SK-N-SH treated with all-trans-retinoic acid at 6 μM for 48 hours (cell line): ENCODE measurements at regions not wholly inside any gene's neighbourhood (a gene's known extent, or its start where the extent isn't known, plus 50 kb on each side); places are given as distances from the start of the nearest gene placed in this dataset.

Experiments
- ATAC-seq: fragments of 200-7000 bp; cut with Tn5 transposase; 3 replicates; pipeline ENCODE4 v1.9.1; 2020; ENCODE audit warnings: mild to moderate bottlenecking, moderate library complexity
- ARNTL ChIP-seq: fragments of 450-650 bp; formaldehyde crosslinking; IDR thresholded peaks from 2 replicates; pipeline ENCODE4 v1.5.0; 2020; ENCODE audit warnings: low read depth, mild to moderate bottlenecking, moderate library complexity, borderline replicate concordance
- BACH2 ChIP-seq: fragments of 250-450 bp; sonication (Bioruptor Pico); IDR thresholded peaks from 2 replicates; pipeline ENCODE4 v1.9.0; 2021; ENCODE audit warnings: mild to moderate bottlenecking, borderline replicate concordance
- CSDC2 ChIP-seq: fragments of 250-450 bp; sonication (Bioruptor Pico); IDR thresholded peaks from 2 replicates; pipeline ENCODE4 v1.5.0; 2020; ENCODE audit warnings: mild to moderate bottlenecking, moderate library complexity
- ESRRG ChIP-seq: fragments of 250-450 bp; sonication (Bioruptor Pico); IDR thresholded peaks from 2 replicates; pipeline ENCODE4 v1.6.1; 2021; ENCODE audit warnings: mild to moderate bottlenecking
- GLIS3 ChIP-seq: fragments of 250-450 bp; sonication (Bioruptor Pico); IDR thresholded peaks from 2 replicates; pipeline ENCODE4 v1.5.0; 2020; ENCODE audit warnings: mild to moderate bottlenecking, moderate library complexity
- ISL1 ChIP-seq: fragments of 250-450 bp; sonication (Bioruptor Pico); IDR thresholded peaks from 2 replicates; pipeline ENCODE4 v2.1.2; 2022; ENCODE audit warnings: mild to moderate bottlenecking, moderate library complexity
- OSR1 ChIP-seq: fragments of 250-450 bp; sonication (Bioruptor Pico); IDR thresholded peaks from 2 replicates; pipeline ENCODE4 v1.8.0; 2022; ENCODE audit warnings: moderate library complexity, mild to moderate bottlenecking, inconsistent platforms
- PPARA ChIP-seq: fragments of 250-450 bp; sonication (Bioruptor Pico); IDR thresholded peaks from 2 replicates; pipeline ENCODE4 v1.5.0; 2020; ENCODE audit warnings: mild to moderate bottlenecking, borderline replicate concordance
- RARB ChIP-seq: fragments of 250-450 bp; sonication (Bioruptor Pico); IDR thresholded peaks from 2 replicates; pipeline ENCODE4 v1.8.0; 2021; ENCODE audit warnings: mild to moderate bottlenecking, moderate library complexity
- TCF4 ChIP-seq: fragments of 250-450 bp; sonication (Bioruptor Pico); IDR thresholded peaks from 2 replicates; pipeline ENCODE4 v1.8.0; 2021; ENCODE audit warnings: mild to moderate bottlenecking, moderate library complexity, borderline replicate concordance
- TOX ChIP-seq: fragments of 250-450 bp; sonication (Bioruptor Pico); IDR thresholded peaks from 2 replicates; pipeline ENCODE4 v1.8.0; 2021; ENCODE audit warnings: mild to moderate bottlenecking, moderate library complexity, borderline replicate concordance
- ZC3H10 ChIP-seq: fragments of 250-450 bp; sonication (Bioruptor Pico); IDR thresholded peaks from 2 replicates; pipeline ENCODE4 v1.5.1; 2021; ENCODE audit warnings: mild to moderate bottlenecking, moderate library complexity
- ZFP3 ChIP-seq: fragments of 250-450 bp; sonication (Bioruptor Pico); IDR thresholded peaks from 2 replicates; pipeline ENCODE4 v1.5.0; 2020; ENCODE audit warnings: mild to moderate bottlenecking, moderate library complexity
- ZNF565 ChIP-seq: fragments of 450-650 bp; formaldehyde crosslinking; conservative IDR thresholded peaks from 2 replicates; pipeline ENCODE4 v1.5.0; 2020; ENCODE audit warnings: low read depth, mild to moderate bottlenecking, moderate library complexity
- ZNF70 ChIP-seq: fragments of 450-650 bp; formaldehyde crosslinking; IDR thresholded peaks from 2 replicates; pipeline ENCODE4 v1.5.0; 2020; ENCODE audit warnings: mild to moderate bottlenecking, moderate library complexity
- ZNF8 ChIP-seq: fragments of 450-650 bp; formaldehyde crosslinking; IDR thresholded peaks from 2 replicates; pipeline ENCODE4 v1.5.0; 2020; ENCODE audit warnings: mild to moderate bottlenecking, moderate library complexity
- TF ChIP-seq, protein P1 (sequence below): fragments of 250-450 bp; sonication (Bioruptor Pico); IDR thresholded peaks from 2 replicates; pipeline ENCODE4 v1.8.0; 2021; ENCODE audit warnings: low read depth, mild to moderate bottlenecking, moderate library complexity, borderline replicate concordance
- TF ChIP-seq, protein P2 (sequence below): fragments of 250-450 bp; sonication (Bioruptor Pico); IDR thresholded peaks from 2 replicates; pipeline ENCODE4 v1.5.1; 2021; ENCODE audit warnings: mild to moderate bottlenecking, moderate library complexity
- TF ChIP-seq, protein P3 (sequence below): fragments of 250-450 bp; sonication (Bioruptor Pico); IDR thresholded peaks from 2 replicates; pipeline ENCODE4 v1.8.0; 2020; ENCODE audit warnings: mild to moderate bottlenecking, moderate library complexity, borderline replicate concordance
- TF ChIP-seq, protein P4 (sequence below): fragments of 250-450 bp; sonication (Bioruptor Pico); IDR thresholded peaks from 2 replicates; pipeline ENCODE4 v1.5.0; 2020; ENCODE audit warnings: mild to moderate bottlenecking, moderate library complexity
- TF ChIP-seq, protein P5 (sequence below): fragments of 250-450 bp; sonication (Bioruptor Pico); IDR thresholded peaks from 2 replicates; pipeline ENCODE4 v1.5.1; 2020; ENCODE audit warnings: low read depth, mild to moderate bottlenecking, moderate library complexity

DNA sequence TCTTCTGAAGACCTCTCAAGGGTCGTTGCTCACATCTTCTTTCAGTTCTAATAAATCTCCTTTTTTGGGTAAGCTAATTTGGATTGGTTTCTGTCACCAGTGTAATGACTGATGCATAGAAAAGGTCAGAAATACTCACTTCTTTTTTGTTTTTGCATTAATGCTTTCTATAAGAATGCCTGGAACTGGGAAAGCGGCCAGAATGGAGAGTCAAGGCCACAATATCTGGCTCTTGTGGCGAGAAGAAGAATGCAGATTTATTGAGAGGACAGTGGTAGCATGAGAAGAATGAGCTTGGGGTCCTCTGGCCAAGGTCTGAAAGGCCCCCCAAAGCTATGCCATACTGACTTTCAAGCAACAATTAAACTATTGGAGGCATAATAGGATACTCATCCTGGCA lies 88.0 kb upstream of the SLC12A2 start:
- peak; percentile 36; the same call in 1 of the 3 replicates for ATAC-seq
- no peak for TF ChIP-seq ZNF565
- TF ChIP-seq ISL1 (CRISPR knock-in tag): no peak
- no peak for TF ChIP-seq CSDC2 (CRISPR knock-in tag)
- TF ChIP-seq ESRRG (CRISPR knock-in tag): no peak
- no peak for TF ChIP-seq BACH2 (CRISPR knock-in tag)
- TF ChIP-seq RARB (CRISPR knock-in tag): no peak
- no peak for TF ChIP-seq ZC3H10 (CRISPR knock-in tag)
- no peak for TF ChIP-seq ZNF8 (CRISPR knock-in tag)
- no peak for TF ChIP-seq OSR1 (CRISPR knock-in tag)
- no peak for TF ChIP-seq ARNTL (CRISPR knock-in tag)

DNA sequence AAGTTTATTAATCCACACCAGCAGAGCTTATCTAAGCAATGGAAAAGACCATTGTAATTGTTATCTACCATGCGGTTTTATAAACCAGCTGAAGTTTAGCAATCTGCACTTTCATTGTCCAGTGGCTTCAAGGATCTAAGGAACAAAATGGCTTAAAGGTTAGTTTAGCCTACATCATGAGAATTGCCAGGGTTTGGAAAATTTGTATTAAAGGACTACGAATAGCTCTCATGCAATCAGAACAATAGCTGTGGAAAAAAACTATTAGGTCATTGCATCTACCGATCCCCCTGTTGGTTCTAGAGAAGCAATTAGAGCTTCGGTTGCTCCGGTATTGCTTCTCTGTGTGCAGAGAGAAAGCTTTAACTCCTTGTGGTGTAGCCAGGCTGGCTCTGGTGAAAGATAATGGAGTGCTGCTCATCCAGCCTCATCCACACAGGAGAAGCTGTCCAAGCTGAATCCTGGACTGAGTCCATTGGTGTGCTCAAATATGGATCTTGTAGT lies 86.3 kb upstream of the SLC12A2 start:
- no peak for ATAC-seq
- TF ChIP-seq, protein P1, sequence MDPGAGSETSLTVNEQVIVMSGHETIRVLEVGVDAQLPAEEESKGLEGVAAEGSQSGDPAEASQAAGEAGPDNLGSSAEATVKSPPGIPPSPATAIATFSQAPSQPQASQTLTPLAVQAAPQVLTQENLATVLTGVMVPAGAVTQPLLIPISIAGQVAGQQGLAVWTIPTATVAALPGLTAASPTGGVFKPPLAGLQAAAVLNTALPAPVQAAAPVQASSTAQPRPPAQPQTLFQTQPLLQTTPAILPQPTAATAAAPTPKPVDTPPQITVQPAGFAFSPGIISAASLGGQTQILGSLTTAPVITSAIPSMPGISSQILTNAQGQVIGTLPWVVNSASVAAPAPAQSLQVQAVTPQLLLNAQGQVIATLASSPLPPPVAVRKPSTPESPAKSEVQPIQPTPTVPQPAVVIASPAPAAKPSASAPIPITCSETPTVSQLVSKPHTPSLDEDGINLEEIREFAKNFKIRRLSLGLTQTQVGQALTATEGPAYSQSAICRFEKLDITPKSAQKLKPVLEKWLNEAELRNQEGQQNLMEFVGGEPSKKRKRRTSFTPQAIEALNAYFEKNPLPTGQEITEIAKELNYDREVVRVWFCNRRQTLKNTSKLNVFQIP (CRISPR knock-in tag): no peak
- no peak for TF ChIP-seq GLIS3 (CRISPR knock-in tag)
- TF ChIP-seq, protein P2, sequence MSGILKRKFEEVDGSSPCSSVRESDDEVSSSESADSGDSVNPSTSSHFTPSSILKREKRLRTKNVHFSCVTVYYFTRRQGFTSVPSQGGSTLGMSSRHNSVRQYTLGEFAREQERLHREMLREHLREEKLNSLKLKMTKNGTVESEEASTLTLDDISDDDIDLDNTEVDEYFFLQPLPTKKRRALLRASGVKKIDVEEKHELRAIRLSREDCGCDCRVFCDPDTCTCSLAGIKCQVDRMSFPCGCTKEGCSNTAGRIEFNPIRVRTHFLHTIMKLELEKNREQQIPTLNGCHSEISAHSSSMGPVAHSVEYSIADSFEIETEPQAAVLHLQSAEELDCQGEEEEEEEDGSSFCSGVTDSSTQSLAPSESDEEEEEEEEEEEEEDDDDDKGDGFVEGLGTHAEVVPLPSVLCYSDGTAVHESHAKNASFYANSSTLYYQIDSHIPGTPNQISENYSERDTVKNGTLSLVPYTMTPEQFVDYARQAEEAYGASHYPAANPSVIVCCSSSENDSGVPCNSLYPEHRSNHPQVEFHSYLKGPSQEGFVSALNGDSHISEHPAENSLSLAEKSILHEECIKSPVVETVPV: no peak
- no peak for TF ChIP-seq PPARA (CRISPR knock-in tag)
- TF ChIP-seq ZFP3 (CRISPR knock-in tag): no peak
- TF ChIP-seq ZNF565: no peak
- TF ChIP-seq, protein P3, sequence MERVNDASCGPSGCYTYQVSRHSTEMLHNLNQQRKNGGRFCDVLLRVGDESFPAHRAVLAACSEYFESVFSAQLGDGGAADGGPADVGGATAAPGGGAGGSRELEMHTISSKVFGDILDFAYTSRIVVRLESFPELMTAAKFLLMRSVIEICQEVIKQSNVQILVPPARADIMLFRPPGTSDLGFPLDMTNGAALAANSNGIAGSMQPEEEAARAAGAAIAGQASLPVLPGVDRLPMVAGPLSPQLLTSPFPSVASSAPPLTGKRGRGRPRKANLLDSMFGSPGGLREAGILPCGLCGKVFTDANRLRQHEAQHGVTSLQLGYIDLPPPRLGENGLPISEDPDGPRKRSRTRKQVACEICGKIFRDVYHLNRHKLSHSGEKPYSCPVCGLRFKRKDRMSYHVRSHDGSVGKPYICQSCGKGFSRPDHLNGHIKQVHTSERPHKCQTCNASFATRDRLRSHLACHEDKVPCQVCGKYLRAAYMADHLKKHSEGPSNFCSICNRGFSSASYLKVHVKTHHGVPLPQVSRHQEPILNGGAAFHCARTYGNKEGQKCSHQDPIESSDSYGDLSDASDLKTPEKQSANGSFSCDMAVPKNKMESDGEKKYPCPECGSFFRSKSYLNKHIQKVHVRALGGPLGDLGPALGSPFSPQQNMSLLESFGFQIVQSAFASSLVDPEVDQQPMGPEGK (CRISPR knock-in tag): no peak
- TF ChIP-seq ARNTL (CRISPR knock-in tag): no peak
- no peak for TF ChIP-seq ZC3H10 (CRISPR knock-in tag)

DNA sequence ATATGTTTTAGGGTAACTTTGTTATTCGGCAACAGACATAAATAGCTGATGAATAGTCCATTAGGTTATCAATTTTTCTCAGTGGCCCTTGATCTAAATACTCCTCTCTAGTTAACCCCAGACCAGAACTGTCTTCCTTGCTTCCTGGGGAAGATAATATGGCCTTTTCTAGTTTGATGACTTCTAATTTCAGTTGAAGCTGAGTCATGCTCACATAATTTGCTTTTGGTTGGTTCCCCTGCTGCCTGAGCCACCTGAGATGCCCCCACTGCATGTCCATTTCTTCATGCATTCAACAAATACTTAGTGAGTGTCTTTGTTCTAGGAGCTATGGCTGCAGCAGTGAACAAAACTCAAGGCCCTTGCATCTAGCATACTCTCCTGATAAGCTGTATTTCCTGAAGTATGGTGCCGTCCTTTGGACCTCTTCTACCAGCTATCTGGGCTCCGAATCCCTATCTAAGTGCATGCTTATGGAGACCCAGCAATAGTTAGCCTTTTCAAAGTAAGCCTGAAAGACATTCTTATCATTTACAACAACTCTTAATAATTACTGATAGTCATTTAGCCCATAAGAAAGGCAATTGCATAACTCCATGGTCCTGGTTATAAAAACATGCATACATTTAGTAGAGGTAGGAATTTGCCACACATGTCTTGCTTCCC lies 84.5 kb upstream of the SLC12A2 start:
- TF ChIP-seq ZFP3 (CRISPR knock-in tag): no peak
- TF ChIP-seq CSDC2 (CRISPR knock-in tag): no peak
- TF ChIP-seq ZNF565: no peak
- TF ChIP-seq TCF4 (CRISPR knock-in tag): no peak
- no peak for TF ChIP-seq ZNF8 (CRISPR knock-in tag)
- no peak for TF ChIP-seq TOX (CRISPR knock-in tag)
- TF ChIP-seq GLIS3 (CRISPR knock-in tag): no peak
- TF ChIP-seq RARB (CRISPR knock-in tag): no peak
- TF ChIP-seq PPARA (CRISPR knock-in tag): no peak
- TF ChIP-seq ZNF70 (CRISPR knock-in tag): no peak
- TF ChIP-seq, protein P2: no peak
- TF ChIP-seq, protein P4, sequence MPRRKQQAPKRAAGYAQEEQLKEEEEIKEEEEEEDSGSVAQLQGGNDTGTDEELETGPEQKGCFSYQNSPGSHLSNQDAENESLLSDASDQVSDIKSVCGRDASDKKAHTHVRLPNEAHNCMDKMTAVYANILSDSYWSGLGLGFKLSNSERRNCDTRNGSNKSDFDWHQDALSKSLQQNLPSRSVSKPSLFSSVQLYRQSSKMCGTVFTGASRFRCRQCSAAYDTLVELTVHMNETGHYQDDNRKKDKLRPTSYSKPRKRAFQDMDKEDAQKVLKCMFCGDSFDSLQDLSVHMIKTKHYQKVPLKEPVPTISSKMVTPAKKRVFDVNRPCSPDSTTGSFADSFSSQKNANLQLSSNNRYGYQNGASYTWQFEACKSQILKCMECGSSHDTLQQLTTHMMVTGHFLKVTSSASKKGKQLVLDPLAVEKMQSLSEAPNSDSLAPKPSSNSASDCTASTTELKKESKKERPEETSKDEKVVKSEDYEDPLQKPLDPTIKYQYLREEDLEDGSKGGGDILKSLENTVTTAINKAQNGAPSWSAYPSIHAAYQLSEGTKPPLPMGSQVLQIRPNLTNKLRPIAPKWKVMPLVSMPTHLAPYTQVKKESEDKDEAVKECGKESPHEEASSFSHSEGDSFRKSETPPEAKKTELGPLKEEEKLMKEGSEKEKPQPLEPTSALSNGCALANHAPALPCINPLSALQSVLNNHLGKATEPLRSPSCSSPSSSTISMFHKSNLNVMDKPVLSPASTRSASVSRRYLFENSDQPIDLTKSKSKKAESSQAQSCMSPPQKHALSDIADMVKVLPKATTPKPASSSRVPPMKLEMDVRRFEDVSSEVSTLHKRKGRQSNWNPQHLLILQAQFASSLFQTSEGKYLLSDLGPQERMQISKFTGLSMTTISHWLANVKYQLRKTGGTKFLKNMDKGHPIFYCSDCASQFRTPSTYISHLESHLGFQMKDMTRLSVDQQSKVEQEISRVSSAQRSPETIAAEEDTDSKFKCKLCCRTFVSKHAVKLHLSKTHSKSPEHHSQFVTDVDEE (CRISPR knock-in tag): no peak
- TF ChIP-seq, protein P5, sequence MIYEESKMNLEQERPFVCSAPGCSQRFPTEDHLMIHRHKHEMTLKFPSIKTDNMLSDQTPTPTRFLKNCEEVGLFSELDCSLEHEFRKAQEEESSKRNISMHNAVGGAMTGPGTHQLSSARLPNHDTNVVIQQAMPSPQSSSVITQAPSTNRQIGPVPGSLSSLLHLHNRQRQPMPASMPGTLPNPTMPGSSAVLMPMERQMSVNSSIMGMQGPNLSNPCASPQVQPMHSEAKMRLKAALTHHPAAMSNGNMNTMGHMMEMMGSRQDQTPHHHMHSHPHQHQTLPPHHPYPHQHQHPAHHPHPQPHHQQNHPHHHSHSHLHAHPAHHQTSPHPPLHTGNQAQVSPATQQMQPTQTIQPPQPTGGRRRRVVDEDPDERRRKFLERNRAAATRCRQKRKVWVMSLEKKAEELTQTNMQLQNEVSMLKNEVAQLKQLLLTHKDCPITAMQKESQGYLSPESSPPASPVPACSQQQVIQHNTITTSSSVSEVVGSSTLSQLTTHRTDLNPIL: no peak
- TF ChIP-seq BACH2 (CRISPR knock-in tag): no peak
- ATAC-seq: no peak
